GM21786 (cell line): ENCODE measurements at regions not wholly inside any gene's neighbourhood (a gene's known extent, or its start where the extent isn't known, plus 50 kb on each side); places are given as distances from the start of the nearest gene placed in this dataset.

Source experiments
- ATAC-seq: cut with Tn5 transposase; IDR thresholded peaks from one replicate; pipeline ENCODE4 v1.9.1; 2021; ENCODE audit not compliant: unreplicated experiment

DNA sequence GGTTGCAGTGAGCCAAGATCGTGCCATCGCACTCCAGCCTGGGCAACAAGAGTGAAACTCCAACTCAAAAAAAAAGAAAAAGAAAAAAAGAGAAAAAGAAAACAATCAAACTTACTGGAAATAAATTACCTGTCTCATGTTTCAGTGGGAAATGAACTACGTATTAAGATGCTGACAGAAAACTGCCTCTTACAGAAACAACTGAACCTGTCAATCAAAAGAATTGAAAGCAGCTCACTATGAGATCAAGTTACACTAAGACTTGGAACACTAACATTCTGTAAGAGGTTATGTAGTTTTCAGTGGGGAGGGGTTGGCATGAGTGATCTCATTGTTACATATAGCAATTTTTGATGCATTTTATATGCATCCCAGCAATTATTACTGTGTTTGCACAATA lies 64.4 kb upstream of the SPATA31E1 start:
- no peak for ATAC-seq

- ATAC-seq: no peak
Observed at GRCh38 chr9:87824216-87824875, 58.3 kb upstream of the SPATA31E1 start.

DNA sequence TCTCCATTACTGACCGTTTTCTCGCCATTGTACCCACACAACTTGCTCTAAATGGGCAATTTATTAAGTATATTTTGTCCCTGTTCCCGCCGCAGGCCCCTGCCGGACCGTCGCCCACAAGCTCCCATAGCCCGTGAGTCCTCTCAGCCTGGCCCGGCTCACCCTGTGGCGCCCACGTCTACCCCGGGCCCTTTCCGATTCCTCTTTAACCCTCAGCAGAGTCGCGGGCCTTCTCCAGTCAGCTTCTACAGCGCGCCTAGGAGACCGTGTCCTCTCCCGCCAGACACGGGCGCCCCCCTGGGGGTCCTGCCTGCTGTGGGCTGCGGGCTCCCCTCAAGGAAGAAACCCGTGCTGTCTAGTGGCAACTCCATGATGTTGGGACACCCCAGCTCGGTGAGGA lies 57.8 kb upstream of the SPATA31E1 start:
- no peak for ATAC-seq

GRCh38 chr9:87826331-87826730 lies 56.3 kb upstream of the SPATA31E1 start:
- no peak for ATAC-seq

DNA sequence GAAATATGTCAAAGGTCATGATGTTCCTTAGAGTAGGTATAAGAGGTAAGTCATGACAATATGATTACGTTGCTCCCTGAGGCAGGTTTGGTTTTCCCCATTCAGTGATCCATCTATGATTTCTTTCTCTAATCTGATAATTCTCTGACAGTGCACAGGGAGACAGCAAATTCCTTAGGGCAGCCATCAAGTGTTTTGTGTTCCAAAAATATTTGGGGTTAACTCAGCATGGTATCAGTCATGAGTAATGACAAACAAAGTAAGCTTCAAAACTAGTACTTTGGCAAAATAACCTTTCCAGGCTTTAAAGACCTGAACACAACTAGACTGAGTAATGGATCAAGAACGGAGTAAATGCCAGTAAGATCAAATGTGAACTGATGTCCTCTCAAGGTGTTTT lies 55.3 kb upstream of the SPATA31E1 start:
- no peak for ATAC-seq

GRCh38 chr9:87829756-87830155 lies 52.9 kb upstream of the SPATA31E1 start:
- ATAC-seq: no peak

DNA sequence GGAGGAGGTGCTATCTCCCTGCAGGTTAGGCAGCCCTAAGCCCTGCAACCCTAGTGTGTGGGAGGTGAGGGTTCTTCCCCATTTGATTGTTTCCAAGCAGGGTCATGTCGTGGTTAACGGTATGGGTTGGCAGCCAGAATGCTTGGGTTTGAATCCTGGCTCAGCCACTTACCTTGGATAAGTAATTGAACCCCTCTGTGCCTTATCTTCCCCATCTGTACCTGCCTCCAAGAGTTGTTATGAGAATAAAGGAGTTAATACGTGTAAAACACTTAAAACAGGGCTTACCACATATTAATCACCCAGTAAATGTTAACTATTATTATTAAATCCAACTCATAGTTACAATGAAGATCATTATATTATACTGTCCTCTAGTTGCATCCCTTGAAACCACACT lies 52.2 kb upstream of the SPATA31E1 start:
- no peak for ATAC-seq

GRCh38 chr9:87831159-87831558 lies 51.5 kb upstream of the SPATA31E1 start:
- ATAC-seq: no peak
